Prostate gland (tissue), 2 donors: ENCODE measurements at regions not wholly inside any gene's neighbourhood (a gene's known extent, or its start where the extent isn't known, plus 50 kb on each side); places are given as distances from the start of the nearest gene placed in this dataset.

Experiments used
- DNase-seq: peaks from one replicate; pipeline ENCODE4 v3.0.0-alpha.2; 2019; ENCODE audit warnings: low spot score
- H3K27ac ChIP-seq, 2 donors: fragments of 200-600 bp; sonication (generic); 2 replicates each; pipeline ENCODE4 v1.5.1; 2017 to 2019
- H3K27me3 ChIP-seq: fragments of 200-600 bp; sonication (generic); replicated peaks from 2 replicates; pipeline ENCODE4 v1.5.1; 2019; ENCODE audit not compliant: insufficient read depth
- H3K36me3 ChIP-seq, 2 donors: fragments of 200-600 bp; sonication (generic); 1 replicate in 1 of 2; 2 replicates in 1 of 2; pipeline versions ENCODE4 v1.5.1 to v1.8.1; 2017 to 2019
- H3K4me1 ChIP-seq: fragments of 200-600 bp; sonication (generic); replicated peaks from 2 replicates; pipeline ENCODE4 v1.5.1; 2019
- H3K4me3 ChIP-seq, 2 donors: fragments of 200-600 bp; sonication (generic); 2 replicates each; pipeline ENCODE4 v1.5.1; 2017 to 2019
- H3K9me3 ChIP-seq: fragments of 200-600 bp; sonication (generic); 2 replicates; pipeline ENCODE4 v1.5.1; 2017
- POLR2A ChIP-seq: fragments of 450-650 bp; IDR thresholded peaks from one replicate; pipeline ENCODE4 v1.6.1; 2016; ENCODE audit warnings: antibody characterized with exemption, mild to moderate bottlenecking
- POLR2AphosphoS5 ChIP-seq: sonication (generic); formaldehyde crosslinking; IDR thresholded peaks from one replicate; pipeline ENCODE4 v1.6.1; 2017; ENCODE audit warnings: antibody characterized with exemption
- WGBS: methylation state at CpG from one replicate; pipeline ENCODE4 v1.1.5; 2018; 5-methylcytosine and 5-hydroxymethylcytosine counted together
- intact Hi-C: fragments of 100-400 bp; cut with DNase I; formaldehyde crosslinking; loops from one replicate; pipeline ENCODE4 v1.14.2; 2022
- TF ChIP-seq, protein P1 (sequence below), 4 experiments: fragments of 200-600 bp in 2 of 4; fragments of 450-650 bp in 2 of 4; sonication (generic) in 2 of 4; IDR thresholded peaks; 1 replicate in 3 of 4; 2 replicates in 1 of 4; pipeline ENCODE4 v1.5.1; 2016 to 2019; ENCODE audit warnings: antibody characterized with exemption in 4 of 4, mild to moderate bottlenecking in 2 of 4, moderate library complexity in 2 of 4

GRCh38 chr2:100716581-100716980 is 103.4 kb upstream of the NPAS2 start:
- Histone ChIP-seq H3K27ac (no peak overlapping the region), H3K36me3 (no peaks in the 10 kb centered on the region), H3K27me3 (no peaks in the 10 kb centered on the region), H3K4me3 (no peak overlapping the region), H3K4me1 (no peaks in the 10 kb centered on the region), H3K9me3 (no peaks in the 10 kb centered on the region)
- TF ChIP-seq, protein P1, sequence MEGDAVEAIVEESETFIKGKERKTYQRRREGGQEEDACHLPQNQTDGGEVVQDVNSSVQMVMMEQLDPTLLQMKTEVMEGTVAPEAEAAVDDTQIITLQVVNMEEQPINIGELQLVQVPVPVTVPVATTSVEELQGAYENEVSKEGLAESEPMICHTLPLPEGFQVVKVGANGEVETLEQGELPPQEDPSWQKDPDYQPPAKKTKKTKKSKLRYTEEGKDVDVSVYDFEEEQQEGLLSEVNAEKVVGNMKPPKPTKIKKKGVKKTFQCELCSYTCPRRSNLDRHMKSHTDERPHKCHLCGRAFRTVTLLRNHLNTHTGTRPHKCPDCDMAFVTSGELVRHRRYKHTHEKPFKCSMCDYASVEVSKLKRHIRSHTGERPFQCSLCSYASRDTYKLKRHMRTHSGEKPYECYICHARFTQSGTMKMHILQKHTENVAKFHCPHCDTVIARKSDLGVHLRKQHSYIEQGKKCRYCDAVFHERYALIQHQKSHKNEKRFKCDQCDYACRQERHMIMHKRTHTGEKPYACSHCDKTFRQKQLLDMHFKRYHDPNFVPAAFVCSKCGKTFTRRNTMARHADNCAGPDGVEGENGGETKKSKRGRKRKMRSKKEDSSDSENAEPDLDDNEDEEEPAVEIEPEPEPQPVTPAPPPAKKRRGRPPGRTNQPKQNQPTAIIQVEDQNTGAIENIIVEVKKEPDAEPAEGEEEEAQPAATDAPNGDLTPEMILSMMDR (IDR thresholded peaks at IDR 0.05): no peak
- TF ChIP-seq POLR2AphosphoS5 (no peak), POLR2A (no peak)
- DNase-seq: no peak
- 94% methylated on average over 2 of the region's 2 CpGs for WGBS
- intact Hi-C loops: no loop called here

- Histone ChIP-seq H3K9me3 (no peaks in the 10 kb centered on the region), H3K27me3 (no peaks in the 10 kb centered on the region), H3K4me1 (no peaks in the 10 kb centered on the region), H3K4me3 (no peak overlapping the region), H3K36me3 (no peaks in the 10 kb centered on the region), H3K27ac (no peak overlapping the region)
- 92% methylated on average over 3 of the region's 3 CpGs for WGBS
- intact Hi-C loops: no loop called here
- DNase-seq: no peak
- TF ChIP-seq, protein P1 (IDR thresholded peaks at IDR 0.05): no peak
- TF ChIP-seq POLR2AphosphoS5 (no peak), POLR2A (no peak)
Measured at GRCh38 chr2:100718065-100718629, 101.8 kb upstream of the NPAS2 start.

DNA sequence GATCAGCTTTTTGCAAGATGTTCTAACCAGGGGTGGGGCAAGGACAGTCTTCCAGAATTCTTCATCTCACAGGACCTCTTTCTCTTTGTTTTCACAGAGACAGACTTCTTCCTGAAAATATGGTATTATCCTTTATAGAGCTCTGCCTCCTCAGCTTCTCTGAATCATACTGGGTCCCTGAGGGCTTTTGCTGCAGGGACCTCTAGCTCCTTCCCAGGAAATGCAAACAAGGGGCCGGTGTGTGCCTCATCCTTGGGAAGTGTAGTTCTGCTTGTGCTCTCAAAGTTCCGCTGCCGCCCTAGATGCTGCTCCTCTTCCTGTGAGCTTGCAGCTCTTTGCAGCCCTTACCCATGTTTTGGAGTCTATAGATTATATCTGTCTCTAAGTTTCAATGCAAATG is 99.5 kb upstream of the NPAS2 start:
- Histone ChIP-seq H3K4me3 (no peak overlapping the region), H3K27me3 (no peaks in the 10 kb centered on the region), H3K4me1 (no peaks in the 10 kb centered on the region), H3K9me3 (no peaks in the 10 kb centered on the region), H3K36me3 (no peaks in the 10 kb centered on the region), H3K27ac (no peak overlapping the region)
- WGBS: 83% methylated on average over 3 of the region's 3 CpGs
- no peak for TF ChIP-seq POLR2A
- TF ChIP-seq, protein P1 (IDR thresholded peaks at IDR 0.05): no peak
- no peak for TF ChIP-seq POLR2AphosphoS5
- no peak for DNase-seq
- intact Hi-C loops: no loop called here

DNA sequence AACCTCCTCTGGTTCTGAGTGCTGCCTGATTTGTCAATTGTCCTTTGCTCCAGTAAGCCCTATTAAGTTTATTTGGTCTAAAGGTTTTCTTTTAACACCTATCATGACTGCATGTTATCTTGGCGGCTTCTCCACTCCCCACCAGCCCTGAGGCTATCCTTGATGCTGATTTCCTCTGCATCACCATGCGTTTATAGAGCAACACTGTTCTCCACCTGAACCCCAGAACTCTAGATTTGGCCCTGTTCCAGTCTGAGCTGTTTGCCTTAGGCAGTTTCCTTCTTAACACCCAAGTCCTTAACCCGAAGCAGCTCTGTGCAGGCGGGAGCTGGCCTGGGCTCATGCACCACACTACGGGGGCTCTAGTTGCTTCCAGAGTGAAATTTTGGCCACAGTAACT is 98.2 kb upstream of the NPAS2 start:
- no peak for DNase-seq
- Histone ChIP-seq H3K36me3 (no peaks in the 10 kb centered on the region), H3K4me1 (no peaks in the 10 kb centered on the region), H3K9me3 (no peaks in the 10 kb centered on the region), H3K27me3 (no peaks in the 10 kb centered on the region), H3K4me3 (no peak overlapping the region), H3K27ac (no peak overlapping the region)
- TF ChIP-seq, protein P1 (IDR thresholded peaks at IDR 0.05): no peak
- TF ChIP-seq POLR2A (no peak), POLR2AphosphoS5 (no peak)
- intact Hi-C loops: no loop called here
- WGBS: 70% methylated on average over 5 of the region's 5 CpGs

- intact Hi-C loops: no loop called here
- Histone ChIP-seq H3K27ac (no peak overlapping the region), H3K36me3 (no peaks in the 10 kb centered on the region), H3K4me1 (no peaks in the 10 kb centered on the region), H3K27me3 (no peaks in the 10 kb centered on the region), H3K4me3 (no peak overlapping the region), H3K9me3 (no peaks in the 10 kb centered on the region)
- no peak for DNase-seq
- 87% methylated on average over 3 of the region's 3 CpGs for WGBS
- TF ChIP-seq POLR2A (no peak), POLR2AphosphoS5 (no peak)
- TF ChIP-seq, protein P1 (IDR thresholded peaks at IDR 0.05): no peak
Measured at GRCh38 chr2:100722125-100722524, 97.8 kb upstream of the NPAS2 start.
